Loucy (cell line): ENCODE measurements at regions not wholly inside any gene's neighbourhood (a gene's known extent, or its start where the extent isn't known, plus 50 kb on each side); places are given as distances from the start of the nearest gene placed in this dataset.
A peak's percentile ranks its signal among the peaks of the same experiment; 100 is the strongest.

Experiments used
- H2AFZ ChIP-seq: fragments of 200-600 bp; sonication (generic); 2 replicates; pipeline ENCODE4 v1.6.0; 2016; ENCODE audit warnings: antibody characterized with exemption, mild to moderate bottlenecking, low read length, moderate library complexity
- H3F3A ChIP-seq: fragments of 200-600 bp; 2 replicates; pipeline ENCODE4 v1.6.0; 2016; ENCODE audit warnings: antibody characterized with exemption, low read depth, mild to moderate bottlenecking
- H3K27me3 ChIP-seq: fragments of 200-600 bp; sonication (generic); 2 replicates; pipeline ENCODE4 v1.6.1; 2014; ENCODE audit warnings: low read length, mild to moderate bottlenecking; ENCODE audit not compliant: insufficient read depth, poor library complexity, severe bottlenecking
- H3K36me3 ChIP-seq: fragments of 200-600 bp; sonication (generic); 2 replicates; pipeline ENCODE4 v1.6.1; 2016; ENCODE audit warnings: low read length; ENCODE audit not compliant: insufficient read depth
- H3K4me1 ChIP-seq: fragments of 200-600 bp; sonication (generic); 2 replicates; pipeline ENCODE4 v1.5.1; 2014; ENCODE audit warnings: low read length, mild to moderate bottlenecking; ENCODE audit not compliant: insufficient read depth, poor library complexity, severe bottlenecking
- H3K4me2 ChIP-seq: fragments of 200-600 bp; sonication (generic); 2 replicates; pipeline ENCODE4 v1.6.0; 2014; ENCODE audit warnings: antibody characterized with exemption, low read length, low read depth, mild to moderate bottlenecking; ENCODE audit not compliant: poor library complexity, severe bottlenecking
- H3K4me3 ChIP-seq: fragments of 200-600 bp; sonication (generic); 2 replicates; pipeline ENCODE4 v1.5.1; 2014; ENCODE audit warnings: low read length, mild to moderate bottlenecking, mixed read lengths; ENCODE audit not compliant: poor library complexity, severe bottlenecking
- H3K79me2 ChIP-seq: fragments of 200-600 bp; sonication (generic); 2 replicates; pipeline ENCODE4 v1.6.1; 2014; ENCODE audit warnings: low read length; ENCODE audit not compliant: insufficient read depth
- H3K9ac ChIP-seq: fragments of 200-600 bp; sonication (generic); 2 replicates; pipeline ENCODE4 v1.6.0; 2014; ENCODE audit warnings: mild to moderate bottlenecking, low read depth, low read length, moderate library complexity; ENCODE audit not compliant: poor library complexity, severe bottlenecking
- H3K9me2 ChIP-seq: fragments of 200-600 bp; sonication (generic); replicated peaks from 2 replicates; pipeline ENCODE4 v1.6.1; 2016; ENCODE audit warnings: low read depth, low read length, mixed read lengths
- H3K9me3 ChIP-seq: fragments of 200-600 bp; sonication (generic); 2 replicates; pipeline ENCODE4 v1.6.1; 2014; ENCODE audit warnings: mild to moderate bottlenecking, antibody characterized with exemption, low read length, low read depth; ENCODE audit not compliant: insufficient read depth
- H4K20me1 ChIP-seq: fragments of 200-600 bp; sonication (generic); 2 replicates; pipeline ENCODE4 v1.6.0; 2014; ENCODE audit warnings: antibody characterized with exemption, low read length, mild to moderate bottlenecking; ENCODE audit not compliant: insufficient read depth, poor library complexity, severe bottlenecking
- CTCF ChIP-seq: fragments of 200-600 bp; sonication (generic); conservative IDR thresholded peaks from 2 replicates; pipeline ENCODE4 v1.5.1; 2014; ENCODE audit warnings: mild to moderate bottlenecking, antibody characterized with exemption, low read length
- EZH2phosphoT487 ChIP-seq: fragments of 200-600 bp; IDR thresholded peaks from 2 replicates; pipeline ENCODE4 v1.6.1; 2018; ENCODE audit warnings: antibody characterized with exemption, mild to moderate bottlenecking, moderate library complexity, borderline replicate concordance

DNA sequence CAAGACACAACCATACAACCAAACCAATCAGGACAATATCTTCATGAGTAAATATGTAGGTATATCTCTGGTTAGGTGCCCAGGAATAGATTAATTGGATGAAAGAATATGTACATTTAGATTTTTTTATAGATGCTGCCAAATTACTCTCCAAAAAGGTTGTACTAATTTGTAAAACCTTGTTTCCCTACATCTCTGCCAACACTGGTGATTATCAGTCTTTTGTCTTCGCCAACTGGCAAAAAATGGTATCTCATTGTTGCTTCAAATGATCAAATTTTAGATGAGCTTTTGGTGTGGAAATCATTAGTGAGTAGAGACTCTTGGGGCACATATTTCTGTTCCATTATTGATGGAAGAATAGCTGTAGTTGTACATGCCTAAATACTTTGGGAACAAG, 90.7 kb upstream of the ELL2 start:
- no peak overlapping the region for H3K9ac ChIP-seq
- TF ChIP-seq CTCF (no peak), EZH2phosphoT487 (no peak)
- no peak overlapping the region for H3K4me2 ChIP-seq
- peaks cover 26% of the 10 kb centered on the region for H3K4me1 ChIP-seq
- no peaks in the 10 kb centered on the region for H3K79me2 ChIP-seq
- H3K9me3 ChIP-seq, result no peaks in the 10 kb centered on the region
- no peaks in the 10 kb centered on the region for H3F3A ChIP-seq
- H4K20me1 ChIP-seq, result no peaks in the 10 kb centered on the region
- H3K27me3 ChIP-seq, result no peaks in the 10 kb centered on the region
- no peak overlapping the region for H2AFZ ChIP-seq
- H3K36me3 ChIP-seq, result no peaks in the 10 kb centered on the region
- H3K4me3 ChIP-seq, result no peak overlapping the region
- no peaks in the 10 kb centered on the region for H3K9me2 ChIP-seq

GRCh38 chr5:96051401-96051830, 89.8 kb upstream of the ELL2 start:
- no peak overlapping the region for H3K9ac ChIP-seq
- no peak overlapping the region for H3K4me2 ChIP-seq
- peaks cover 26% of the 10 kb centered on the region for H3K4me1 ChIP-seq
- H3K36me3 ChIP-seq, result no peaks in the 10 kb centered on the region
- no peak for TF ChIP-seq EZH2phosphoT487
- no peak for TF ChIP-seq CTCF
- no peak overlapping the region for H2AFZ ChIP-seq
- H3F3A ChIP-seq, result no peaks in the 10 kb centered on the region
- H3K27me3 ChIP-seq, result no peaks in the 10 kb centered on the region
- no peaks in the 10 kb centered on the region for H4K20me1 ChIP-seq
- H3K9me3 ChIP-seq, result no peaks in the 10 kb centered on the region
- H3K9me2 ChIP-seq, result no peaks in the 10 kb centered on the region
- no peak overlapping the region for H3K4me3 ChIP-seq
- no peaks in the 10 kb centered on the region for H3K79me2 ChIP-seq

- peak overlapping the region; percentile 20 for H3K4me2 ChIP-seq
- no peak overlapping the region for H3K4me3 ChIP-seq
- H3K4me1 ChIP-seq, result peaks cover 26% of the 10 kb centered on the region
- no peaks in the 10 kb centered on the region for H3K27me3 ChIP-seq
- no peaks in the 10 kb centered on the region for H3K36me3 ChIP-seq
- H3K9me3 ChIP-seq, result no peaks in the 10 kb centered on the region
- no peaks in the 10 kb centered on the region for H3K9me2 ChIP-seq
- no peaks in the 10 kb centered on the region for H3F3A ChIP-seq
- no peaks in the 10 kb centered on the region for H3K79me2 ChIP-seq
- H4K20me1 ChIP-seq, result no peaks in the 10 kb centered on the region
- H3K9ac ChIP-seq, result no peak overlapping the region
- H2AFZ ChIP-seq, result peak overlapping the region; percentile 11; the same call in 1 of the 2 replicates
- TF ChIP-seq CTCF (no peak), EZH2phosphoT487 (no peak)
Observed at GRCh38 chr5:96050273-96050880, 88.7 kb upstream of the ELL2 start.
